Thyroid gland (tissue), 4 donors: ENCODE measurements at regions not wholly inside any gene's neighbourhood (a gene's known extent, or its start where the extent isn't known, plus 50 kb on each side); places are given as distances from the start of the nearest gene placed in this dataset.

ENCODE experiments used
- POLR2A ChIP-seq, 2 donors: fragments of 450-650 bp; IDR thresholded peaks; one replicate each; pipeline ENCODE4 v1.6.1; 2017; ENCODE audit warnings: antibody characterized with exemption in 2 of 2, mild to moderate bottlenecking in 2 of 2, moderate library complexity in 1 of 2
- TF ChIP-seq, protein P1 (sequence below), 6 experiments: fragments of 200-600 bp in 3 of 6; fragments of 450-650 bp in 3 of 6; sonication (generic) in 3 of 6; IDR thresholded peaks; one replicate each; pipeline ENCODE4 v1.5.1; 2016 to 2019; ENCODE audit warnings: antibody characterized with exemption in 6 of 6, mild to moderate bottlenecking in 2 of 6, inconsistent platforms in 1 of 6, moderate library complexity in 1 of 6

- TF ChIP-seq POLR2A (IDR thresholded peaks at IDR 0.05) = no peak
- TF ChIP-seq, protein P1, sequence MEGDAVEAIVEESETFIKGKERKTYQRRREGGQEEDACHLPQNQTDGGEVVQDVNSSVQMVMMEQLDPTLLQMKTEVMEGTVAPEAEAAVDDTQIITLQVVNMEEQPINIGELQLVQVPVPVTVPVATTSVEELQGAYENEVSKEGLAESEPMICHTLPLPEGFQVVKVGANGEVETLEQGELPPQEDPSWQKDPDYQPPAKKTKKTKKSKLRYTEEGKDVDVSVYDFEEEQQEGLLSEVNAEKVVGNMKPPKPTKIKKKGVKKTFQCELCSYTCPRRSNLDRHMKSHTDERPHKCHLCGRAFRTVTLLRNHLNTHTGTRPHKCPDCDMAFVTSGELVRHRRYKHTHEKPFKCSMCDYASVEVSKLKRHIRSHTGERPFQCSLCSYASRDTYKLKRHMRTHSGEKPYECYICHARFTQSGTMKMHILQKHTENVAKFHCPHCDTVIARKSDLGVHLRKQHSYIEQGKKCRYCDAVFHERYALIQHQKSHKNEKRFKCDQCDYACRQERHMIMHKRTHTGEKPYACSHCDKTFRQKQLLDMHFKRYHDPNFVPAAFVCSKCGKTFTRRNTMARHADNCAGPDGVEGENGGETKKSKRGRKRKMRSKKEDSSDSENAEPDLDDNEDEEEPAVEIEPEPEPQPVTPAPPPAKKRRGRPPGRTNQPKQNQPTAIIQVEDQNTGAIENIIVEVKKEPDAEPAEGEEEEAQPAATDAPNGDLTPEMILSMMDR (IDR thresholded peaks at IDR 0.05) = no peak
These were observed 70.6 kb upstream of the FAM110C start for GRCh38 chr2:116953-117352.
